HepG2 (cell line): ENCODE measurements at regions not wholly inside any gene's neighbourhood (a gene's known extent, or its start where the extent isn't known, plus 50 kb on each side); places are given as distances from the start of the nearest gene placed in this dataset.

Source experiments
- ATAC-seq: fragments of 200-7000 bp; cut with Tn5 transposase; 3 replicates; pipeline ENCODE4 v1.9.1; 2020; ENCODE audit warnings: mild to moderate bottlenecking, moderate library complexity
- BruUV-seq: library from RNA; stranded (reverse); fragments of 400-500 nt; replicated peaks from 2 replicates; lab custom pipeline; 2021; lab: Mats Ljungman, UMichigan
- CTCF ChIA-PET: fragments of 300-600 bp; formaldehyde crosslinking; extraction: SDS; loops from one replicate; lab custom pipeline; 2021; ENCODE audit warnings: low total read pairs, inconsistent platforms, low intra/inter-chr PET ratio; lab: Yijun Ruan, JAX
- POLR2A ChIA-PET: fragments of 350-600 bp; sonication (Branson Sonifier 250); formaldehyde crosslinking; loops from one replicate; lab custom pipeline; 2020; ENCODE audit warnings: antibody characterized with exemption, inconsistent platforms; lab: Yijun Ruan, JAX
- DNase-seq: peaks from one replicate; pipeline ENCODE4 v3.0.0-alpha.2; 2015; ENCODE audit warnings: low spot score
- FAIRE-seq: peaks from 3 replicates; lab custom pipeline; 2011; peaks lifted over from hg19 to GRCh38; lab: Jason Lieb, UNC
- H2AFZ ChIP-seq: one replicate; pipeline ENCODE4 v1.6.1; 2011; ENCODE audit warnings: low read length, inconsistent platforms
- H3K27ac ChIP-seq: fragments of 300-600 bp; 3 replicates; pipeline ENCODE4 v1.8.0; 2011; ENCODE audit warnings: mixed run types, mild to moderate bottlenecking, mixed read lengths, low read length, inconsistent platforms; ENCODE audit not compliant: insufficient read depth; ENCODE audit errors: extremely low read length
- H3K27me3 ChIP-seq, 2 experiments: fragments of 200-600 bp in 1 of 2; 2 replicates in 1 of 2; 3 replicates in 1 of 2; pipeline versions ENCODE4 v1.6.0 to v1.8.0; 2011; ENCODE audit warnings: low read length in 2 of 2, mild to moderate bottlenecking in 2 of 2, moderate library complexity in 2 of 2, inconsistent platforms in 1 of 2; ENCODE audit not compliant: insufficient read depth in 2 of 2, control insufficient read depth in 1 of 2
- H3K36me3 ChIP-seq, 2 experiments: fragments of 200-600 bp in 1 of 2; replicated peaks in 1 of 2; 2 replicates in 1 of 2; 3 replicates in 1 of 2; pipeline versions ENCODE4 v1.5.1 to v1.8.0; 2011; ENCODE audit warnings: low read length in 2 of 2, inconsistent platforms in 1 of 2; ENCODE audit not compliant: insufficient read depth in 2 of 2, control insufficient read depth in 1 of 2
- H3K4me1 ChIP-seq: 2 replicates; pipeline ENCODE4 v1.5.1; 2012; ENCODE audit warnings: low read length, inconsistent platforms; ENCODE audit not compliant: insufficient read depth
- H3K4me2 ChIP-seq: 2 replicates; pipeline ENCODE4 v1.6.0; 2011; ENCODE audit warnings: low read depth, low read length, inconsistent platforms
- H3K4me3 ChIP-seq, 3 experiments: fragments of 200-600 bp in 1 of 3; sonication (generic), shearing (Covaris generic) in 1 of 3; replicated peaks in 1 of 3; 2 replicates each; pipeline ENCODE4 v1.5.1; 2011 to 2016; ENCODE audit warnings: low read length in 3 of 3, inconsistent platforms in 2 of 3, low read depth in 2 of 3, mild to moderate bottlenecking in 2 of 3, control low read depth in 1 of 3, mixed read lengths in 1 of 3; ENCODE audit not compliant: insufficient read depth in 1 of 3
- H3K79me2 ChIP-seq: one replicate; pipeline ENCODE4 v1.6.1; 2011; ENCODE audit warnings: low read length, inconsistent platforms; ENCODE audit not compliant: insufficient read depth
- H3K9ac ChIP-seq: 2 replicates; pipeline ENCODE4 v1.6.0; 2011; ENCODE audit warnings: mild to moderate bottlenecking, low read depth, low read length, inconsistent platforms; ENCODE audit not compliant: insufficient read depth
- H3K9me3 ChIP-seq: 2 replicates; pipeline ENCODE4 v1.5.1; 2012; ENCODE audit warnings: mild to moderate bottlenecking, low read length
- H4K20me1 ChIP-seq: 2 replicates; pipeline ENCODE4 v1.6.0; 2011; ENCODE audit warnings: inconsistent platforms, mild to moderate bottlenecking, low read length, moderate library complexity; ENCODE audit not compliant: insufficient read depth
- KDM5B ChIP-seq: sonication (generic); formaldehyde crosslinking; IDR thresholded peaks from 2 replicates; pipeline ENCODE4 v1.4.0; 2020; ENCODE audit warnings: missing genetic modification reagents, mild to moderate bottlenecking, borderline replicate concordance
- PITX1 ChIP-seq: sonication (generic); formaldehyde crosslinking; IDR thresholded peaks from 2 replicates; pipeline ENCODE4 v1.5.1; 2020; ENCODE audit warnings: mild to moderate bottlenecking, missing genetic modification reagents
- SMAD1 ChIP-seq: sonication (generic); formaldehyde crosslinking; IDR thresholded peaks from 2 replicates; pipeline ENCODE4 v1.4.0; 2020; ENCODE audit warnings: missing genetic modification reagents, low read depth, mild to moderate bottlenecking, borderline replicate concordance
- SRSF4 ChIP-seq: fragments of 200-400 bp; formaldehyde crosslinking; IDR thresholded peaks from one replicate; pipeline ENCODE4 v1.6.1; 2018; ENCODE audit warnings: mild to moderate bottlenecking, low read depth, low read length, moderate library complexity; ENCODE audit not compliant: poor library complexity, severe bottlenecking
- ZNF333 ChIP-seq: sonication (generic); formaldehyde crosslinking; IDR thresholded peaks from 2 replicates; pipeline ENCODE4 v1.4.0; 2020; ENCODE audit warnings: mild to moderate bottlenecking, missing genetic modification reagents, borderline replicate concordance
- WGBS: methylation state at CpG from one replicate; pipeline ENCODE4 v1.1.6; 2017; ENCODE audit warnings: low lambda C conversion rate; 5-methylcytosine and 5-hydroxymethylcytosine counted together
- in situ Hi-C: cut with HindIII; loops from 2 replicates; pipeline ENCODE4 v1.10.0; 2017; ENCODE audit warnings: low pct_unique_long_range_greater_than_20kb; ENCODE audit not compliant: extremely low pct_ligation_motif_present
- intact Hi-C: fragments of 100-400 bp; cut with micrococcal nuclease; formaldehyde crosslinking; loops from one replicate; pipeline ENCODE4 v1.10.0; 2022; ENCODE audit not compliant: unreplicated experiment
- TF ChIP-seq, protein P1 (sequence below), 2 experiments: sonication (generic) in 1 of 2; formaldehyde crosslinking in 1 of 2; IDR thresholded peaks; 2 replicates each; pipeline versions ENCODE4 v1.4.0 to v1.6.1; 2016 to 2020; ENCODE audit warnings: borderline replicate concordance in 1 of 2, low read depth in 1 of 2, mild to moderate bottlenecking in 1 of 2, missing genetic modification reagents in 1 of 2

- FAIRE-seq (no peak), DNase-seq (no peak)
- H3K27ac ChIP-seq: no peak overlapping the region
- no peak overlapping the region for H3K9ac ChIP-seq
- H3K4me3 ChIP-seq: no peak overlapping the region
- TF ChIP-seq SRSF4 (no peak), KDM5B (CRISPR knock-in tag) (no peak)
- TF ChIP-seq, protein P1, sequence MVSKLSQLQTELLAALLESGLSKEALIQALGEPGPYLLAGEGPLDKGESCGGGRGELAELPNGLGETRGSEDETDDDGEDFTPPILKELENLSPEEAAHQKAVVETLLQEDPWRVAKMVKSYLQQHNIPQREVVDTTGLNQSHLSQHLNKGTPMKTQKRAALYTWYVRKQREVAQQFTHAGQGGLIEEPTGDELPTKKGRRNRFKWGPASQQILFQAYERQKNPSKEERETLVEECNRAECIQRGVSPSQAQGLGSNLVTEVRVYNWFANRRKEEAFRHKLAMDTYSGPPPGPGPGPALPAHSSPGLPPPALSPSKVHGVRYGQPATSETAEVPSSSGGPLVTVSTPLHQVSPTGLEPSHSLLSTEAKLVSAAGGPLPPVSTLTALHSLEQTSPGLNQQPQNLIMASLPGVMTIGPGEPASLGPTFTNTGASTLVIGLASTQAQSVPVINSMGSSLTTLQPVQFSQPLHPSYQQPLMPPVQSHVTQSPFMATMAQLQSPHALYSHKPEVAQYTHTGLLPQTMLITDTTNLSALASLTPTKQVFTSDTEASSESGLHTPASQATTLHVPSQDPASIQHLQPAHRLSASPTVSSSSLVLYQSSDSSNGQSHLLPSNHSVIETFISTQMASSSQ (IDR thresholded peaks at IDR 0.05; ENCODE audit: low read depth): no peak
- TF ChIP-seq, protein P1 (CRISPR knock-in tag; IDR thresholded peaks at IDR 0.05; ENCODE audit: borderline replicate concordance): no peak
- TF ChIP-seq, all 625 proteins: peak for 0
- no peaks in the 10 kb centered on the region for H4K20me1 ChIP-seq
- H3K27me3 ChIP-seq: no peaks in the 10 kb centered on the region
- ChIA-PET CTCF (no interaction called here), POLR2A (no interaction called here)
- BruUV-seq: no TSS peak
- intact Hi-C loops: no loop called here
- 11% methylated on average over 1 of the region's 1 CpG for WGBS
- H3K36me3 ChIP-seq: no peaks in the 10 kb centered on the region
- in situ Hi-C loops: no loop called here
- ATAC-seq: no peak
- no peak overlapping the region for H3K4me2 ChIP-seq
- no peaks in the 10 kb centered on the region; the same call in 1 of the 2 replicates for H3K9me3 ChIP-seq
- H2AFZ ChIP-seq: no peak overlapping the region
- H3K4me1 ChIP-seq: no peaks in the 10 kb centered on the region
- H3K79me2 ChIP-seq: no peaks in the 10 kb centered on the region
These were observed 239.6 kb upstream of the FAM47A start for GRCh38 chrX:34371754-34372153.

DNA sequence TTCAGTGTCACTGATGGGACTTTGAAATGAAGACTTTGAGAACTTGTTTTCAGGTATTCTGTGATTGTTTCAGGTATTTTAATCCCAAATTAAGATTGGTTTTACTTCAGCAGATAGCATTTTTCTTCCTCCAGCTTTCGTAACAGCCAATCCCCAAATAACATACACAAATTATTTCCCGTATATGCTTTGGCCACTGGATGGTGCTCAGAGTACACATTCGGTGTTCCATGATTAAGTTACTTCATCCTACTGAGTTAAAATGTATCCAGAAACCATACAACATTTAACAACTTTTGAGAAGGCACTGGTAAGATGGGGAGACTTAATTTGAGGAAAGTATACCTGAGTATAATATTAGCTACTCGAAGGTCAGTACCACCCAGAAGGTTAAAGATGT, 233.4 kb upstream of the FAM47A start:
- no peak overlapping the region for H3K4me3 ChIP-seq
- no TSS peak for BruUV-seq
- no peaks in the 10 kb centered on the region for H4K20me1 ChIP-seq
- no peak overlapping the region for H3K9ac ChIP-seq
- no peak overlapping the region for H2AFZ ChIP-seq
- no peaks in the 10 kb centered on the region for H3K79me2 ChIP-seq
- CTCF ChIA-PET: no interaction called here
- no peak for DNase-seq
- in situ Hi-C loops: no loop called here
- no peak overlapping the region for H3K27ac ChIP-seq
- POLR2A ChIA-PET: no interaction called here
- no peaks in the 10 kb centered on the region for H3K36me3 ChIP-seq
- no peak for ATAC-seq
- intact Hi-C loops: no loop called here
- no peak overlapping the region for H3K4me2 ChIP-seq
- TF ChIP-seq ZNF333 (CRISPR knock-in tag) (no peak), SMAD1 (no peak), PITX1 (no peak)
- H3K4me1 ChIP-seq: no peaks in the 10 kb centered on the region
- WGBS: 1% methylated on average over 4 of the region's 4 CpGs
- no peaks in the 10 kb centered on the region for H3K9me3 ChIP-seq
- H3K27me3 ChIP-seq: no peaks in the 10 kb centered on the region
- no peak for FAIRE-seq
